ENCODE measurements at regions not wholly inside any gene's neighbourhood (a gene's known extent, or its start where the extent isn't known, plus 50 kb on each side); places are given as distances from the start of the nearest gene placed in this dataset.

DNA sequence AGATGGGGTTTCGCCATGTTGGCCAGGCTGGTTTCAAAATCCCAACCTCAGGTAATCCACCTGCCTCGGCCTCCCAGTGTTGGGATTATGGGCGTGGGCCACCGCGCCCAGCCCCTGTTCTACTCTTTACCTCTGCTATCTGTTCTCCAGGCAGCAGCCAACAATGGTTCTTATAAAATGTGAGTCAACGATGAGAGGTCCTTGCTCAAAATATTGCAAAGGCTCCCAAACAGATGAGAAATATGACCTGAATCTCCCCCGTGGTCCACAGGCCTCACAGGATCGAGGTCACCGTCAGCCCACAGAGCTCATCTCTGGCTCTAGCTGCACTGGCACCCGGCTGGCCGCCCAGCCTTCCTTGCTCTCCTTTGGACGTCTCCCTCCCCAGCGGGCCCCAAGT is 62.0 kb upstream of the EGFR start:
- no peak for DNase-seq

DNA sequence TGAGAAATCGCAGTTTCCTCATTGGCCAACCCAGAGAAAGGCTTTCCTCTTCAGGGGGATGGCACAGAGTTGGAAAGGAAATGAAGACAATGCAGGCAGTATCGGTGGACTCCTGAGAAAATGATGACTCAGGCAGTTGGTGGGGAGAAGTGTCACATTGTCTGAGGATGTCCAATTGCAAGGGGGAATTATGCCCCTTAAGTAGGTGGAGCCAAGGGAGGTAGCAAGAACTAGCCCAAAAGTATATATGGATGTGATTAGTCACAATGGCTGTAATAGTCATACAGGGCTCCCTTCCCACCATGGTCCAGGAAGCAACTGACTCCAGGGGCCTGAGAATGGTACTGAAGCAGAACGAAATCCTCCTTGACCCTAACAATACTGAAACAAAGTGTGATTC is 58.3 kb upstream of the EGFR start:
- no peak for DNase-seq

DNA sequence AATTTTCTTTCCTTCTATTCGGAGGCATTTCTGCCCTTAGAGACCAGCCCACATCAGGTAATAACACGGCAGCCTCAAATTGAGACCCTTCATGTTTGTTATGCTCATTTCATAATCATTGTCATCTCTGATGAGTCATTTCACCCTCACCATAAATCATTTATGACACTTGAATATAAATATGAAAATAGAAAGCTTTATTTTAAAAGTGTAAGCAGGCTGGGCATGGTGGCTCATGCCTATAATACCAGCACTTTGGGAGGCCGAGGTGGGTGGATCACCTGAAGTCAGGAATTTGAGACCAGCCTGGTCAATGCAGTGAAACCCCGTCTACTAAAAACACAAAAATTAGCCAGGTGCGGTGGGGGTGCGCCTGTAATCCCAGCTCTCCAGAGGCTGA is 57.4 kb upstream of the EGFR start:
- DNase-seq: no peak

DNA sequence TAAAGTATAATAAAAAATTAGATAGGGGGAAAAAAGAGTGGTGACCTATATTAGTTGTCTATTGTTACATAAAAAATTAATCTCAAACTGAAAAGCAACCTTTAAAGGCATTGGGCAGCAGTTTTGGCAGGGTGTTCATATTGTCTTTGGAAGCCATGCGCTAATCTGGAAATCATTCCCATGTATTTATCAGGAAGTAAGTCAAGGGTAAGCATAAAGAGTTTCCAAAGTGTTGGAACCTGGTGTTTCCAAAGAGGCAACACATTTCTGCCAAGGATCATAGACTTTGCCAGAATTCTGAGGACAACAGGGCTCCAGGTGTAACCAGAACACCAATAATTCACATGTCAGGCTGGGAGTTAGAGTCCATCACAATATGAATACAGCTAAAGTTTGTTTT is 55.7 kb upstream of the EGFR start:
- no peak for DNase-seq

DNA sequence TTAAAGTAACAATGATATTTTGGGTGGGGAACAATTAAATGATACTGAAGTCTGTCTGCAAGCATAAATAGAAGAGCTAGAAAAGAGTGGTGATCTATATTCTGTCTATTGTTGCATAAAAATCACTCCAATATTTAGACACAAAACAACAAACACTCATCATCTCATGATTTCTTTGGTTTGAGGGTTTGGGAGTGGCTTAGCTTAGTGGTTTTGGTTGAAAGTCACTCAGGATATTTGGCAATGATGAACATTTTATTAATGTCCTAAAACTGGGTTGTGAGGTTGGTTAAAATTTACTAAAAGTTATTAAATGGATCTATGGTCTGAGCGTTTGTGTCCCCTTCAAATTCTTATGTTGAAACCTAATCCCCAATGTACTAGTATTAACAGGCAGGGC is 54.7 kb upstream of the EGFR start:
- no peak for DNase-seq

DNA sequence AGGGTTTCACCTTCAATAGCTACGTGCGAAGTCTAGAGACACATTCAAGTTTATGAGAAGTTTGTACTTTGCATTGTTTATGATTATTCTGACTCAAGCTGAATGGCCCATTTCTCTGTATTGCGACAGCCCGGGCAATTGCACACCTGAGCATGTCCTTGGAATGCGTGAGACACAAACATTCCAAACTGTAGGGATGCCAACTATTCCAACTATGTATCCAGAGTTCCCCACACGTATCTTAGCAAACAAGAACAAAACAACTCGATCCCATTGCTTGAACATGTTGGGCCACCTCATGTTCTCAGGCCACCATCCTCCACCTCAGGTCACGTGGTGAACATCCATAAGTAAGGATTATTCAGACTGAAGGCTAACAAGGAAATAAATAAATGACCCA is 51.4 kb upstream of the EGFR start:
- DNase-seq: no peak

DNA sequence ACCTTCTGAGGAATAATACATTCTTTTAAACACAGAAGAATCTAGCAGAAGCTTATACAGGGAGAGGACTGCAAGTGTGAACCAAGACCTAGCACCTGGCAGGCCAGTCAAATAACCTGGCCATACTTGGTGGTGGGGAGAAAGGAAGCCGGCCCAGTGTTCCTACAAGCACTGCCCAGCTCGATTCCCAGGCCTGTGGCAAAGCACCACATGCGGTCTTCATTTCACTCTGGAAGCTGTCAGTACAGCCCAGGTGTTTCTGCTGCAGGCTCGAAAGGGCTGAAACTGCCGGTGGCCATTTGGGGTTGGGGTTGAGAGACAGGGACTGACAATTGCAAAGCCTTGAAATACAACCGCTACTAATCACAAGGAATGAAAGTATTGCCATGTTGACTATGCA is 50.8 kb upstream of the EGFR start:
- DNase-seq: no peak

Data from occipital lobe (tissue), 1 donor.